Effector memory CD4-positive, alpha-beta T cell (primary cell): ENCODE measurements at regions not wholly inside any gene's neighbourhood (a gene's known extent, or its start where the extent isn't known, plus 50 kb on each side); places are given as distances from the start of the nearest gene placed in this dataset.

Experiments
- DNase-seq, 3 donors: peaks; one replicate each; pipeline ENCODE4 v3.0.0-alpha.2; 2020
- H3K27ac ChIP-seq: 2 replicates; pipeline ENCODE4 v1.7.0; 2013; ENCODE audit warnings: mild to moderate bottlenecking, low read length, moderate library complexity; ENCODE audit not compliant: insufficient read depth, poor library complexity, severe bottlenecking
- H3K27me3 ChIP-seq: replicated peaks from 2 replicates; pipeline ENCODE4 v1.7.0; 2013; ENCODE audit warnings: mild to moderate bottlenecking, low read length; ENCODE audit not compliant: insufficient read depth, control insufficient read depth, poor library complexity, severe bottlenecking
- H3K36me3 ChIP-seq: 2 replicates; pipeline ENCODE4 v1.7.0; 2013; ENCODE audit warnings: mild to moderate bottlenecking, low read length, moderate library complexity; ENCODE audit not compliant: control insufficient read depth, insufficient read depth
- H3K4me1 ChIP-seq: 2 replicates; pipeline ENCODE4 v1.7.0; 2013; ENCODE audit warnings: low read length, mild to moderate bottlenecking; ENCODE audit not compliant: control insufficient read depth, insufficient read depth, poor library complexity, severe bottlenecking
- H3K4me3 ChIP-seq: 2 replicates; pipeline ENCODE4 v1.7.0; 2013; ENCODE audit warnings: low read length, low read depth, mild to moderate bottlenecking; ENCODE audit not compliant: insufficient read depth, poor library complexity, severe bottlenecking
- H3K9me3 ChIP-seq: 2 replicates; pipeline ENCODE4 v1.7.0; 2013; ENCODE audit warnings: mild to moderate bottlenecking, low read length, moderate library complexity; ENCODE audit not compliant: control insufficient read depth

GRCh38 chr2:145573608-145574007 lies 1053.7 kb upstream of the ZEB2 start:
- no peak for DNase-seq
- Histone ChIP-seq H3K27ac (no peak overlapping the region), H3K4me1 (no peaks in the 10 kb centered on the region), H3K36me3 (no peaks in the 10 kb centered on the region), H3K27me3 (no peaks in the 10 kb centered on the region), H3K4me3 (no peak overlapping the region), H3K9me3 (no peaks in the 10 kb centered on the region)

- no peaks in the 10 kb centered on the region for H3K4me1 ChIP-seq
- H3K27ac ChIP-seq = no peak overlapping the region
- H3K27me3 ChIP-seq = no peaks in the 10 kb centered on the region
- H3K4me3 ChIP-seq = no peak overlapping the region
- DNase-seq = no peak
- no peaks in the 10 kb centered on the region for H3K9me3 ChIP-seq
- no peaks in the 10 kb centered on the region for H3K36me3 ChIP-seq
Observed at GRCh38 chr2:145572238-145572637, 1052.3 kb upstream of the ZEB2 start.

GRCh38 chr2:145569108-145569507 lies 1049.2 kb upstream of the ZEB2 start:
- Histone ChIP-seq H3K4me3 (no peak overlapping the region), H3K27ac (no peak overlapping the region), H3K36me3 (no peaks in the 10 kb centered on the region), H3K9me3 (no peaks in the 10 kb centered on the region), H3K4me1 (no peaks in the 10 kb centered on the region), H3K27me3 (no peaks in the 10 kb centered on the region)
- no peak for DNase-seq

GRCh38 chr2:145563741-145564615 lies 1044.1 kb upstream of the ZEB2 start:
- H3K4me1 ChIP-seq = no peaks in the 10 kb centered on the region
- DNase-seq = no peak
- H3K4me3 ChIP-seq = no peak overlapping the region
- H3K27ac ChIP-seq = no peak overlapping the region
- no peaks in the 10 kb centered on the region for H3K27me3 ChIP-seq
- no peaks in the 10 kb centered on the region for H3K9me3 ChIP-seq
- H3K36me3 ChIP-seq = no peaks in the 10 kb centered on the region

DNA sequence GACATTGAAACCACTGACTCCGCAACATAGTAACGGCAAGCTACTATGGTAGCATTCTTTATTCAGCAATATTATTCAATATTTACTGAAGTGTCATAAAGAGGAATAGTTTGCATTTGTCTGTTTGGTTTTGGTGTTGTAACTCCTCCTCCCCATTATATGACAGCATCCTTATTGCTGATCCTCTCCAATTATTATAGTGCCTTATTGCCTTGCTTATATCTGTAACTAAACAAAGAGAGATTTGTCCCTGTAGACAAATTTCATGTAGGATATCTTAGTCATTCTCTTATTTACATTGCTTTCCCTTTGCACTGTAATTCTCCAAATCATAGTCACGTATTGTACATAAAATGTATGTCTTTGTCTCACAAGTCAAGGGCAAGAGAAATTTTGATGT lies 1041.2 kb upstream of the ZEB2 start:
- Histone ChIP-seq H3K36me3 (no peaks in the 10 kb centered on the region), H3K9me3 (no peaks in the 10 kb centered on the region), H3K4me1 (no peaks in the 10 kb centered on the region), H3K4me3 (no peak overlapping the region), H3K27ac (no peak overlapping the region), H3K27me3 (no peaks in the 10 kb centered on the region)
- DNase-seq = no peak

- no peaks in the 10 kb centered on the region for H3K36me3 ChIP-seq
- no peaks in the 10 kb centered on the region for H3K9me3 ChIP-seq
- no peak for DNase-seq
- no peaks in the 10 kb centered on the region for H3K4me1 ChIP-seq
- H3K27ac ChIP-seq = no peak overlapping the region
- no peak overlapping the region for H3K4me3 ChIP-seq
- no peaks in the 10 kb centered on the region for H3K27me3 ChIP-seq
Observed at GRCh38 chr2:145558617-145559350, 1038.9 kb upstream of the ZEB2 start.

DNA sequence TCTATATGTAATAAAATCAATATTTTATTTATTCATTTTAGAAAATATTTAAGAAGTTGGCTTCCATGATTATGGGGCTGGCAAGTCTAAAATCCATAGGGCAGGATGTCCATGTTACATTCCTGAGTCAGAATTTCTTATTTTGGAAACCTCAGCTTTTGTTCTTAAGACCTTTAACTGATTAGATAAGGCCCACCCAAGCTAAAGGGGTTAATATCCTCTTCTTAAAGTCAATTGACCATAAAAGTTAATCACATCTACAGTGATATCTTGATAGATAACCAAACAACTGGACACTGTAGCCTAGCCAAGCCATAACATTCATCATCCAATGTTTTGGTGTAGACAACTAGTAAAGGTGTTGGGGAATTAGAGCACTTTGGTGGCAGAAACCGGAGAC lies 1035.4 kb upstream of the ZEB2 start:
- H3K27ac ChIP-seq = no peak overlapping the region
- H3K4me1 ChIP-seq = no peaks in the 10 kb centered on the region
- no peak overlapping the region for H3K4me3 ChIP-seq
- no peak for DNase-seq
- H3K9me3 ChIP-seq = no peaks in the 10 kb centered on the region
- H3K36me3 ChIP-seq = no peaks in the 10 kb centered on the region
- H3K27me3 ChIP-seq = no peaks in the 10 kb centered on the region

GRCh38 chr2:145551686-145552085 lies 1031.8 kb upstream of the ZEB2 start:
- H3K27me3 ChIP-seq = no peaks in the 10 kb centered on the region
- H3K9me3 ChIP-seq = no peaks in the 10 kb centered on the region
- no peaks in the 10 kb centered on the region for H3K36me3 ChIP-seq
- no peak overlapping the region for H3K27ac ChIP-seq
- DNase-seq = no peak
- H3K4me3 ChIP-seq = no peak overlapping the region
- no peaks in the 10 kb centered on the region for H3K4me1 ChIP-seq

DNA sequence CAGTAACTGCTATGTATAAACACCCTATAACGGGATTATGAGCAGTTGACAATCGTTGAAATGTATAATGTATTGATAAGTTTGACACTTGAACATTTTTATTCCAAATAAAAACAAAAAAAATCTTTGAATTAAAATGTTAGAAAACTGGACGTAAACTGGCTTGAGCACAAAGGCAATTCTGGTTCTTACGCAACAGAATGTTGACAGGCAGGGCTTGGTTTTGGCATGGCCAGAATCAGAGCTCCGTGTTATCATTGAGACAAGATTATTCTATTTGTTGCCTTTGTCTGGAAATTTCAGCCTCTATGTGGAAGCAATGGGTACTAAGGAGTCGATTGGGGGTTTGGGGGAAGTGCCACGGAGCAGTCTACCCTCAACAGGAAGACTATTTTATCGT lies 1028.6 kb upstream of the ZEB2 start:
- H3K27ac ChIP-seq = no peak overlapping the region
- no peak for DNase-seq
- H3K27me3 ChIP-seq = no peaks in the 10 kb centered on the region

GRCh38 chr2:145547620-145548019 lies 1027.7 kb upstream of the ZEB2 start:
- H3K4me1 ChIP-seq = no peaks in the 10 kb centered on the region
- no peak for DNase-seq
- H3K27me3 ChIP-seq = no peaks in the 10 kb centered on the region
- H3K4me3 ChIP-seq = no peak overlapping the region
- H3K36me3 ChIP-seq = no peaks in the 10 kb centered on the region
- no peak overlapping the region for H3K27ac ChIP-seq
- H3K9me3 ChIP-seq = no peaks in the 10 kb centered on the region

More for the DNA sequence above, 1028.6 kb upstream of the ZEB2 start:
- Histone ChIP-seq H3K4me1 (no peaks in the 10 kb centered on the region), H3K4me3 (no peak overlapping the region), H3K36me3 (no peaks in the 10 kb centered on the region), H3K9me3 (no peaks in the 10 kb centered on the region)
